ENCODE measurements at regions not wholly inside any gene's neighbourhood (a gene's known extent, or its start where the extent isn't known, plus 50 kb on each side); places are given as distances from the start of the nearest gene placed in this dataset.

GRCh38 chr4:181564625-181565024 lies 678.6 kb upstream of the TENM3 start:
- TF ChIP-seq TAF1 (IDR thresholded peaks at IDR 0.05; ENCODE audit: borderline replicate concordance, low read depth, low read length) (no peak), POLR2A (IDR thresholded peaks at IDR 0.05; ENCODE audit: low read depth, low read length) (no peak), POLR2AphosphoS5 (IDR thresholded peaks at IDR 0.05; ENCODE audit: low read depth, low read length) (no peak)
- DNase-seq (ENCODE audit: insufficient read length), result no peak
- no peak for FAIRE-seq

- no peak for TF ChIP-seq POLR2AphosphoS5 (IDR thresholded peaks at IDR 0.05; ENCODE audit: low read depth, low read length)
- TF ChIP-seq POLR2A (IDR thresholded peaks at IDR 0.05; ENCODE audit: low read depth, low read length), result no peak
- TF ChIP-seq TAF1 (IDR thresholded peaks at IDR 0.05; ENCODE audit: borderline replicate concordance, low read depth, low read length), result no peak
- FAIRE-seq (no peak), DNase-seq (ENCODE audit: insufficient read length) (no peak)
Measured at GRCh38 chr4:181566490-181566889, 676.7 kb upstream of the TENM3 start.

- FAIRE-seq, result no peak
- DNase-seq (ENCODE audit: insufficient read length), result no peak
- no peak for TF ChIP-seq POLR2AphosphoS5 (IDR thresholded peaks at IDR 0.05; ENCODE audit: low read depth, low read length)
- no peak for TF ChIP-seq POLR2A (IDR thresholded peaks at IDR 0.05; ENCODE audit: low read depth, low read length)
- no peak for TF ChIP-seq TAF1 (IDR thresholded peaks at IDR 0.05; ENCODE audit: borderline replicate concordance, low read depth, low read length)
Measured at GRCh38 chr4:181569553-181569952, 673.6 kb upstream of the TENM3 start.

GRCh38 chr4:181578911-181579310 lies 664.3 kb upstream of the TENM3 start:
- DNase-seq (ENCODE audit: insufficient read length), result no peak
- TF ChIP-seq TAF1 (IDR thresholded peaks at IDR 0.05; ENCODE audit: borderline replicate concordance, low read depth, low read length), result no peak
- no peak for TF ChIP-seq POLR2AphosphoS5 (IDR thresholded peaks at IDR 0.05; ENCODE audit: low read depth, low read length)
- no peak for TF ChIP-seq POLR2A (IDR thresholded peaks at IDR 0.05; ENCODE audit: low read depth, low read length)
- no peak for FAIRE-seq

- TF ChIP-seq POLR2AphosphoS5 (IDR thresholded peaks at IDR 0.05; ENCODE audit: low read depth, low read length), result no peak
- FAIRE-seq, result no peak
- DNase-seq (ENCODE audit: insufficient read length), result no peak
Measured at GRCh38 chr4:181579486-181579885, 663.7 kb upstream of the TENM3 start.

- no peak for DNase-seq (ENCODE audit: insufficient read length)
- no peak for FAIRE-seq
- no peak for TF ChIP-seq POLR2A (IDR thresholded peaks at IDR 0.05; ENCODE audit: low read depth, low read length)
- no peak for TF ChIP-seq POLR2AphosphoS5 (IDR thresholded peaks at IDR 0.05; ENCODE audit: low read depth, low read length)
- TF ChIP-seq TAF1 (IDR thresholded peaks at IDR 0.05; ENCODE audit: borderline replicate concordance, low read depth, low read length), result no peak
Measured at GRCh38 chr4:181581983-181582382, 661.2 kb upstream of the TENM3 start.

- no peak for FAIRE-seq
- DNase-seq (ENCODE audit: insufficient read length), result no peak
- TF ChIP-seq POLR2A (IDR thresholded peaks at IDR 0.05; ENCODE audit: low read depth, low read length) (no peak), TAF1 (IDR thresholded peaks at IDR 0.05; ENCODE audit: borderline replicate concordance, low read depth, low read length) (no peak), POLR2AphosphoS5 (IDR thresholded peaks at IDR 0.05; ENCODE audit: low read depth, low read length) (no peak)
Measured at GRCh38 chr4:181582595-181582994, 660.6 kb upstream of the TENM3 start.

- FAIRE-seq, result no peak
Measured at GRCh38 chr4:181588733-181589302, 654.4 kb upstream of the TENM3 start.

GRCh38 chr4:181592221-181592745 lies 650.9 kb upstream of the TENM3 start:
- DNase-seq (ENCODE audit: insufficient read length), result no peak
- no peak for FAIRE-seq
- TF ChIP-seq TAF1 (IDR thresholded peaks at IDR 0.05; ENCODE audit: borderline replicate concordance, low read depth, low read length), result no peak
- no peak for TF ChIP-seq POLR2A (IDR thresholded peaks at IDR 0.05; ENCODE audit: low read depth, low read length)
- TF ChIP-seq POLR2AphosphoS5 (IDR thresholded peaks at IDR 0.05; ENCODE audit: low read depth, low read length), result no peak

More at GRCh38 chr4:181588733-181589302, 654.4 kb upstream of the TENM3 start:
- no peak for DNase-seq (ENCODE audit: insufficient read length)
- no peak for TF ChIP-seq POLR2A (IDR thresholded peaks at IDR 0.05; ENCODE audit: low read depth, low read length)
- no peak for TF ChIP-seq POLR2AphosphoS5 (IDR thresholded peaks at IDR 0.05; ENCODE audit: low read depth, low read length)
- TF ChIP-seq TAF1 (IDR thresholded peaks at IDR 0.05; ENCODE audit: borderline replicate concordance, low read depth, low read length), result no peak

- FAIRE-seq, result no peak
- TF ChIP-seq POLR2AphosphoS5 (IDR thresholded peaks at IDR 0.05; ENCODE audit: low read depth, low read length) (no peak), POLR2A (IDR thresholded peaks at IDR 0.05; ENCODE audit: low read depth, low read length) (no peak), TAF1 (IDR thresholded peaks at IDR 0.05; ENCODE audit: borderline replicate concordance, low read depth, low read length) (no peak)
- no peak for DNase-seq (ENCODE audit: insufficient read length)
Measured at GRCh38 chr4:181593703-181594102, 649.5 kb upstream of the TENM3 start.

- FAIRE-seq (no peak), DNase-seq (ENCODE audit: insufficient read length) (no peak)
- no peak for TF ChIP-seq POLR2AphosphoS5 (IDR thresholded peaks at IDR 0.05; ENCODE audit: low read depth, low read length)
- TF ChIP-seq TAF1 (IDR thresholded peaks at IDR 0.05; ENCODE audit: borderline replicate concordance, low read depth, low read length), result no peak
- TF ChIP-seq POLR2A (IDR thresholded peaks at IDR 0.05; ENCODE audit: low read depth, low read length), result no peak
Measured at GRCh38 chr4:181594188-181594587, 649.0 kb upstream of the TENM3 start.

GRCh38 chr4:181595716-181596115 lies 647.5 kb upstream of the TENM3 start:
- no peak for DNase-seq (ENCODE audit: insufficient read length)
- no peak for FAIRE-seq
- TF ChIP-seq TAF1 (IDR thresholded peaks at IDR 0.05; ENCODE audit: borderline replicate concordance, low read depth, low read length), result no peak
- no peak for TF ChIP-seq POLR2A (IDR thresholded peaks at IDR 0.05; ENCODE audit: low read depth, low read length)
- TF ChIP-seq POLR2AphosphoS5 (IDR thresholded peaks at IDR 0.05; ENCODE audit: low read depth, low read length), result no peak
